Suprapubic skin (tissue), 3 donors: ENCODE measurements at regions not wholly inside any gene's neighbourhood (a gene's known extent, or its start where the extent isn't known, plus 50 kb on each side); places are given as distances from the start of the nearest gene placed in this dataset.

ENCODE experiments used
- CTCF ChIP-seq, 2 donors: fragments of 200-600 bp in 1 of 2; fragments of 450-650 bp in 1 of 2; sonication (generic) in 1 of 2; IDR thresholded peaks; one replicate each; pipeline ENCODE4 v1.5.1; 2016 to 2019; ENCODE audit warnings: antibody characterized with exemption in 2 of 2, mild to moderate bottlenecking in 1 of 2, moderate library complexity in 1 of 2
- POLR2A ChIP-seq, 2 donors: fragments of 450-650 bp; IDR thresholded peaks; one replicate each; pipeline ENCODE4 v1.6.1; 2017; ENCODE audit warnings: antibody characterized with exemption in 2 of 2, mild to moderate bottlenecking in 2 of 2, moderate library complexity in 2 of 2

- TF ChIP-seq POLR2A (IDR thresholded peaks at IDR 0.05) (no peak), CTCF (IDR thresholded peaks at IDR 0.05) (no peak)
Observed at GRCh38 chr14:49401373-49401772, 184.8 kb downstream of the RPS29 start.
